T-helper 17 cell (primary cell): ENCODE measurements at regions not wholly inside any gene's neighbourhood (a gene's known extent, or its start where the extent isn't known, plus 50 kb on each side); places are given as distances from the start of the nearest gene placed in this dataset.

Source experiments
- ATAC-seq: fragments of 150-1000 bp; cut with Tn5 transposase; 2 replicates; pipeline ENCODE4 v1.10.0; 2021; ENCODE audit warnings: mild to moderate bottlenecking, moderate library complexity
- DNase-seq, 3 donors: peaks; one replicate each; pipeline versions ENCODE4 v3.0.0 to v3.0.0-alpha.2; 2020 to 2021
- H3K9me3 ChIP-seq: one replicate; pipeline ENCODE4 v1.7.0; 2013; ENCODE audit warnings: low read length, mild to moderate bottlenecking; ENCODE audit not compliant: control insufficient read depth, poor library complexity, severe bottlenecking
- H3K27ac Mint-ChIP-seq: one replicate; pipeline ENCODE4 v1.8.0; 2022; ENCODE audit warnings: mild to moderate bottlenecking, moderate library complexity, mixed read lengths
- H3K27me3 Mint-ChIP-seq: one replicate; pipeline ENCODE4 v1.8.0; 2022; ENCODE audit warnings: mixed read lengths
- H3K36me3 Mint-ChIP-seq: one replicate; pipeline ENCODE4 v1.8.0; 2022; ENCODE audit warnings: low read depth, mixed read lengths
- H3K4me1 Mint-ChIP-seq: one replicate; pipeline ENCODE4 v1.8.0; 2022; ENCODE audit warnings: mild to moderate bottlenecking, mixed read lengths
- H3K4me3 Mint-ChIP-seq: one replicate; pipeline ENCODE4 v1.8.0; 2022; ENCODE audit warnings: mild to moderate bottlenecking, moderate library complexity, mixed read lengths

DNA sequence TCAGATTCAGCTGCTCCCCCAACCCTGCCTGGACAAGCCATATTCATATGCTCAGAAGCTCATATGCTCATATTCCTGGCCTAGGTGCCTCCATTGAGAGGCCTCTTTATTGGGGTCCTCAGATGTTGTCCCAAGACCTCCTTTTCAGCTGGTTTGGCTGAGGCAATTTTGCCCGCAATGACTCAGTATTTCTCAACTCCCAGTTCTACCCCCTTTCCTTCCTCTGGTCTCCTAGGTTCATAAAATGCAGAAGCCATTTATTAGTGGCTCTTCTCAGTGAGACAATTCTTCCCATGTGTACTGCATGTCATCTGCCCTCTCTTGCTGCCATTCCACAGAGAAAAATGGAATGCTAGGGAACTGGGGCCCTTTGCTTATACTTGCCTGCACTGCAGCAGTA is 110.7 kb downstream of the INHBA start:
- DNase-seq (no peak), ATAC-seq (no peak)
- H3K36me3 Mint-ChIP-seq: no peaks in the 10 kb centered on the region
- no peaks in the 10 kb centered on the region for H3K9me3 ChIP-seq
- no peaks in the 10 kb centered on the region for H3K4me1 Mint-ChIP-seq
- no peak overlapping the region for H3K27ac Mint-ChIP-seq
- H3K27me3 Mint-ChIP-seq: no peaks in the 10 kb centered on the region
- no peak overlapping the region for H3K4me3 Mint-ChIP-seq

DNA sequence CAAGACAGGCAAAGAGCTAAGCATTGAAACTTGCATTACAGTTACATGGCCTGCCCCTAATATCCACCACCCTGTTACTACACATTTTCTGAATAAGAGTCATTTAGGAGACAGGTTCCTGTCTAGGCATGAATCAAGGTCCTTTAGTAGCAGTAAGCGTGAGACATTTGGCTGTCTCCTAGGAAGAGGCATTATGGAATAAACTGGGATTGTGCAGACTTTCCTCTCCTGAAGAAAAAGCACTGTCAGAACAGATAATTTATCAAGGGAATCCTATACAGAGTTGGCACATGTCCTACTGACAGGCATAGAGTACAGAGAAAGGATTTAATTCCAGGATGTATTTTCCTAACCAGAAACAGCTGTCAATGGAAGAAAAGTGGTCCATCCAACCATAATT is 111.9 kb downstream of the INHBA start:
- H3K4me1 Mint-ChIP-seq: no peaks in the 10 kb centered on the region
- H3K36me3 Mint-ChIP-seq: no peaks in the 10 kb centered on the region
- no peaks in the 10 kb centered on the region for H3K27me3 Mint-ChIP-seq
- DNase-seq: no peak
- H3K4me3 Mint-ChIP-seq: no peak overlapping the region
- H3K9me3 ChIP-seq: no peaks in the 10 kb centered on the region
- no peak for ATAC-seq
- H3K27ac Mint-ChIP-seq: no peak overlapping the region

DNA sequence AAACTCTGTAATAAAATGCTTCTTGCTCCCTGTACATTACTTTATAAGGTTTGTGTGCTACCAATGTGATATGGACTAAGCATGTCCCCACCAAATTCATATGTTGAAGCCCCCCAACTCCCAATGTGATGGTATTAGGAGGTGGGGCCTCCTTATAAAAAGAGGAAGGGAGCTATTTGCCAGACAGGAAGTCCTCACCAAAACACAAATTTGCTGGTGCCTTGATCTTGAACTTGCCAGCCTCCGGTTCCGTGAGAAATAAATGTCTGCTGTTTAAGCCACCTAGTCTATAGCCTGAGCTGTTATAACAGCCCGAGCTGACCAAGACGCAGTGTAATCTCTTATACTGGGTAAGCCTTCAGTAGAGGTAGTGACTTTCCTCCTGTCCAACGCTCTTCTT is 114.5 kb downstream of the INHBA start:
- Mint-ChIP-seq H3K27me3 (no peaks in the 10 kb centered on the region), H3K27ac (no peak overlapping the region), H3K4me1 (no peaks in the 10 kb centered on the region), H3K36me3 (no peaks in the 10 kb centered on the region), H3K4me3 (no peak overlapping the region)
- no peak for ATAC-seq
- H3K9me3 ChIP-seq: no peaks in the 10 kb centered on the region
- DNase-seq: no peak

DNA sequence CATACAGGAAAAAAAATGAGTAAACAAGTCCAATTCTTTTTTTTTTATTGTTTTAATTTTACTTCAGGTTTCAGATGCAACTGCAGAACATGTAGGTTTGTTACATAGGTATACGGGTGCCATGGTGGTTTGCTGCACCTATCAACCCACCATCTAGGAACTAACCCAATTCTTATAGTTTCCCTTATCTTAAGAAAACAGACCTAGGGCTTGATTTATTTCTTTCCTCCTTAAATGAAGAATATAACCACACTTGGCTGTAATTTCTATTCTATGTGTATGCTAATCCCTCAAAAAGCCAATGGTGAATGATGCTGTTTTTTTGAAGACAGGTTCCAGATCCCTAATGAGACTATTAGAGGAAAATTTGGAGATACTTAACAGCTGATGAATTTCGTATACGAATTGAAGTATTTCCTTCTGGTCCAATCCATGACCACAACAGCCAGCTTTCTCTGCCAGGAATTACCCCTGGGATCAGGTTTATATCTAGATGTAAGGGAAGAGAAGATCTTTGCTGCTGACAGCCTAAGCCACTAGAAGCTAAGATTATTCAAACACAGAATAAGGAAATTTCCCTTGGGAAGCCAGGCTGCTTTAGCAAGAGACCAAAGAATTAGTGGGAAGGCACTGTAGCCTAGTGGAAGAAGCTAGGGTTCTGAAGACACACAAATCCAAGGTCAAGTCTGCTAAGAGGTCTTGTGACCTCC is 115.8 kb downstream of the INHBA start:
- H3K36me3 Mint-ChIP-seq: no peaks in the 10 kb centered on the region
- no peaks in the 10 kb centered on the region for H3K4me1 Mint-ChIP-seq
- H3K9me3 ChIP-seq: no peaks in the 10 kb centered on the region
- H3K27me3 Mint-ChIP-seq: no peaks in the 10 kb centered on the region
- H3K4me3 Mint-ChIP-seq: no peak overlapping the region
- ATAC-seq: no peak
- no peak for DNase-seq
- H3K27ac Mint-ChIP-seq: no peak overlapping the region

DNA sequence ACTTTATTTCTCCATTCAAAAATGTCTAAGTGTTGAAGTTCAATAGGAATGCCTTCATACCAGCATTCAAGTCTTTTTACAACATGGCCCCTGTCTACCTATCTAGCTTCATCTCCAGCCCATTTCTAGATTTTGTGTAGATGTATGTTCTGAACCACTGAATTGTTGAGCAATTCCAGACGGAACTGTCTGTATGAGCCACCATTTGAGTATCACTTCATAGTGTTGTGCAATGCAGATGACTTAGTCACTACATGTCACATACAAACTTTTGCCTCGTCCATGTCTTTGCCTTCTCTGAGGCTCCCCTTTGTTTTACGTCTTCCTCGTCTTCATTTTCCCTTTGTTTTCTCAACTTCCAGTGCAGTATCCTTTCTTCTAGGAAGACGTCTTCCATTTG is 118.1 kb downstream of the INHBA start:
- Mint-ChIP-seq H3K4me3 (no peak overlapping the region), H3K27ac (no peak overlapping the region), H3K36me3 (no peaks in the 10 kb centered on the region), H3K4me1 (no peaks in the 10 kb centered on the region), H3K27me3 (no peaks in the 10 kb centered on the region)
- no peak for ATAC-seq
- no peaks in the 10 kb centered on the region for H3K9me3 ChIP-seq
- DNase-seq: no peak

DNA sequence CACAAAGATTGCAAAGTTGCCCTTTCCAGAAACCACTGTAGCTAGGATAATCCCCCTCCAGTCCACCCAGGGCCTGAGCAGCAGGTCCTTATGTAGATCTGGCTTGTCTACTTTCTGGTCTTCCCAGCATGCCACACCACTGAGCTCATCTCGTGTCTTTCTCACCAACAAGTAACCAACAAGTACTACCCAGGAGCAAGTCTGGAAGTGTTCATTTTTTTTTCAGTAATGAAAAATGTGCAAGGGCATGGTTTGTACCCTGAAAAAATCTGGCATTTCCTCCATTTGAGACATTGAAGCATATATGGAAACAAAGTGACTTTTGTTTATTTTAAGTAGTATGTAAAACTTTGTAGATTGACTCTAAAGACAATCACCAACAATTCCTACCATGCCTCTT is 120.8 kb downstream of the INHBA start:
- H3K27me3 Mint-ChIP-seq: no peaks in the 10 kb centered on the region
- H3K4me1 Mint-ChIP-seq: no peaks in the 10 kb centered on the region
- H3K36me3 Mint-ChIP-seq: no peaks in the 10 kb centered on the region
- no peak for DNase-seq
- no peak overlapping the region for H3K27ac Mint-ChIP-seq
- H3K9me3 ChIP-seq: no peaks in the 10 kb centered on the region
- no peak for ATAC-seq
- no peak overlapping the region for H3K4me3 Mint-ChIP-seq

DNA sequence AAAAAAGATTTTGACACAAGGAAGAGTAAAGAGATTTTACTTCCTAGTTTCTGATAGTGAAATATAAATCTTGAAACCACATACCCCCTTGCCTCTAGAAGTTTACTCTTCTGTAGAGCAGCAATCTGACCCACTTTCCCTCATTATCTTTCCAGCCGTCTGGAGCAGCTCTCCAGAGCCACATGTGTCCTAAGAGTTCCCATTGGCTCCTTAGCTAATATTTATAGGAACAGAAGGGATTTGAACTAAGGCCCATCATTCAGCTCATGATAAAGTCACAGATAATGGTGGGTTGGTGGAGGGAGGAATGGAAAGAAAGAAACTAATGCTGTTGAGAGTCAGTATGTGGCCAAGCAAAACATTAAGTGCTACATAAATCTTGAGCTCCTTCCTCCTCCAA is 121.8 kb downstream of the INHBA start:
- no peaks in the 10 kb centered on the region for H3K9me3 ChIP-seq
- no peak for DNase-seq
- ATAC-seq: no peak
- no peaks in the 10 kb centered on the region for H3K36me3 Mint-ChIP-seq
- no peak overlapping the region for H3K27ac Mint-ChIP-seq
- no peaks in the 10 kb centered on the region for H3K4me1 Mint-ChIP-seq
- no peaks in the 10 kb centered on the region for H3K27me3 Mint-ChIP-seq
- no peak overlapping the region for H3K4me3 Mint-ChIP-seq

DNA sequence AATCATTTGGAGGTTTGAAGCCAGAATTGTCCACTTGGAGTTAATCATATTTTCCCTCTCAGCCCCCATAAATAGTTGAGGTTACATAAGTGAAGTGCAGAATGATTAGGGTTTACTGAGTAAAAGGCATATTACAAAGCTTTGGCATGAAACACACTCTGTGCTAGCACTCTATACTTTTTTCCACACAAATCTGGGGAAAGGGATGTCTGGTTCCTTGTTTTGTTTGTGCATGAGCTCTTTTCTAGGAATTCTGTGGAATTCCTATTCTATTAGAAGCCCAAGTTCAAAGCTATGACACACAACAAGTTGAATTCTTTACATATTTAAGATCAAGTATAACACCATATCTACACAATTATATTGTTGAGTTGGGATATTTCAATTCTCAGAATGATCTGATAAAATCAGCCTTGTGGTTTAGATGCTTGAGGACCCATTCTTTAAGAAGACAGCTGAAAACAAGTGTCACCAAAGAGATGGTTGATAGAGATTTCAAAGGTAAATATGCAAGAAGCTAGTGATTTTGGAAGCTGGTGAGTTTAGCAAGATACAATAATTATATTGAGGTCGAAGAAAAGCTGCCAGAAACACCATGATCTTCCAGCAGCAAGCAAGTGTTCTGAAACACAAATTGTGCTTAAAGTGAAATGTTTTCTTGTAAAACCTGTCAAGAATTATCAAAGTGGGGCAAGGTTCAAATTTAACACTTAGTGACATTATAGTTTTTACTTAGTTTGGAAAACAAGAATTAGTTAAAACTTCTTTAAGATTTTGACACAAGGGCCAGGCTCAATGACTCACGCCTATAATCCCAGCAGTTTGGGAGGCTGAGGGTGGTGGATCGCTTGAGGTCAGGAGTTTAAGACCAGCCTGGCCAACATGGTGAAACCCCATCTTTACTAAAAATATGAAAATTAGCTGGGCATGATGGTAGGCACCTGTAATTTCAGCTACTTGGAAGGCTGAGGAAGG is 122.6 kb downstream of the INHBA start:
- no peaks in the 10 kb centered on the region for H3K36me3 Mint-ChIP-seq
- H3K4me1 Mint-ChIP-seq: no peaks in the 10 kb centered on the region
- ATAC-seq: no peak
- no peaks in the 10 kb centered on the region for H3K27me3 Mint-ChIP-seq
- H3K27ac Mint-ChIP-seq: no peak overlapping the region
- DNase-seq: no peak
- no peak overlapping the region for H3K4me3 Mint-ChIP-seq
- H3K9me3 ChIP-seq: no peaks in the 10 kb centered on the region

DNA sequence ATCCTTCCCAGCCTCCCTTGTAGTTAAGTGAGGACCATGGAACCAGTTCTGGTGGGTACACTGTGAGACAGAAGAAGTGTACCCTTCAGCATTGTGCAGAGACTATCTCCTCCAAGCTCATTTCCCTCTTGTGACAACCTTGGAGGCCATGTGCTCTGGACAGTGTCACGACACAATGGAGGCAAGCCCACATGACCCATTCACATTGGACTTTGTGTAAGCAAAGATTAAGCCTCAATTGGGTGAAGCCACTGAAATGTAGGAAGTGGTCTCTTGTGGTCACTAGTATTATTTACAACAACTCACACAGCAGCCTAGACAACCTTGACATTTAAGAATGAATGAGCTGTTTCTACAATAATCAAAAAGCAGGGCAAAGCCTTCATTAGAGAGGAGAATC is 124.2 kb downstream of the INHBA start:
- no peak for ATAC-seq
- H3K9me3 ChIP-seq: no peaks in the 10 kb centered on the region
- no peak overlapping the region for H3K27ac Mint-ChIP-seq
- H3K27me3 Mint-ChIP-seq: no peaks in the 10 kb centered on the region
- H3K4me1 Mint-ChIP-seq: no peaks in the 10 kb centered on the region
- DNase-seq: no peak
- no peaks in the 10 kb centered on the region for H3K36me3 Mint-ChIP-seq
- no peak overlapping the region for H3K4me3 Mint-ChIP-seq

DNA sequence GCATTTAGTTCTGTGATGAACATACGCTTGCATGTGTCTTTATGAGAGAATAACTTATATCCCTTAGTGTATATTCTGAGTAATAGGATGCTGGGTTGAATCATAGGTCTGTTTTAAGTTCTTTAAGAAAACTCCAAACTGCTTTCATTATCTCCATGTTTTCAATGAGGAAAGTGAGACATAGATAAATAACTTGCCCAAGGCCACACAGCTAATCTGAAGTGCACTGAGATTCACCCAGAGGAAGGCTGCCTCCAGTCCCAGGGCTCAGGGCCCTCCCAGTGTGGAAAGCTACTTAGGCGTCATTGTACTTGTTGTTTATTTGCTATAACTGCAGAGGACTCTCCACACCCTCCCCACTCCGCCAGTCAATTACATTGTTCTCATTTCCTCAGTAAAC is 126.7 kb downstream of the INHBA start:
- H3K27me3 Mint-ChIP-seq: no peaks in the 10 kb centered on the region
- H3K27ac Mint-ChIP-seq: no peak overlapping the region
- DNase-seq (no peak), ATAC-seq (no peak)
- no peak overlapping the region for H3K4me3 Mint-ChIP-seq
- no peaks in the 10 kb centered on the region for H3K9me3 ChIP-seq
- H3K36me3 Mint-ChIP-seq: no peaks in the 10 kb centered on the region
- H3K4me1 Mint-ChIP-seq: no peaks in the 10 kb centered on the region

DNA sequence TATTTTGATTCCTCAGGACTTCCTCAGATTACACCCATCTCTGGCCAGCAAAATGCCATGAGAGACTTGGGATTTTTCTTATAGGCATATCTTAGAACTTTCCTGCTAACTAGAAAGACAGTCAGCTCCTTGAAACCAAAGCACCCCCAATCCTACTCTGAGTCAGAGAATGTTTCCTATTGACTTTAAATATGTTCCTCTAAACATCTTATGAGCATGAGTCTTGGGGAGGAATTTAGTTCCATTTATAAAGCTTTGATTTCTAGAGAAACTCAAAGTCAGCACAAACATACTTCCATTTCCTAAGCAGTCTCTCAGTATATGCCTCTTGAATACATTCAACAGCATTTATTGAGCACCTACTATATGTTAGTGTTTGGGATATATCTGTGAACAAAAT is 128.5 kb downstream of the INHBA start:
- no peaks in the 10 kb centered on the region for H3K9me3 ChIP-seq
- Mint-ChIP-seq H3K4me3 (no peak overlapping the region), H3K27me3 (no peaks in the 10 kb centered on the region), H3K27ac (no peak overlapping the region), H3K36me3 (no peaks in the 10 kb centered on the region), H3K4me1 (no peaks in the 10 kb centered on the region)
- ATAC-seq: no peak
- DNase-seq: no peak

DNA sequence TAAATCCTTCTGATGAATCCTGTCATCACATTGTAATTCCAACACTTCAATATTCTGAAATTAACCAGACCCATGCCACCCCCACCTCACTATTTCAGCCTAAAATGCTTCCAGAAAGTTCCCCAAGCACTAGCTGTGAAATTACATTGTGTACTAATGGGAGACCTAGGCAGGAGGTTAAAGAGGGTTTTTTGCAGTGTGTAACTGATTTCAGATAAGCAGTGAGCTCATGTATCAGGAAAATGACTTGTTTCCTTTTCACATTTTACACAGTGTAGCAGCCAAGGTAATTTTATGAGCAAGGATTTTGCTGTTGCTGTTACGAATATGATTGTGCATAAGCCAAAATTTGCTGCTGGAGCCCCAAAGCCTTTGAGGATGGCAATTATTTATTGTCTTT is 129.0 kb downstream of the INHBA start:
- ATAC-seq (no peak), DNase-seq (no peak)
- no peak overlapping the region for H3K27ac Mint-ChIP-seq
- H3K4me1 Mint-ChIP-seq: no peaks in the 10 kb centered on the region
- H3K27me3 Mint-ChIP-seq: no peaks in the 10 kb centered on the region
- no peak overlapping the region for H3K4me3 Mint-ChIP-seq
- H3K36me3 Mint-ChIP-seq: no peaks in the 10 kb centered on the region
- no peaks in the 10 kb centered on the region for H3K9me3 ChIP-seq

DNA sequence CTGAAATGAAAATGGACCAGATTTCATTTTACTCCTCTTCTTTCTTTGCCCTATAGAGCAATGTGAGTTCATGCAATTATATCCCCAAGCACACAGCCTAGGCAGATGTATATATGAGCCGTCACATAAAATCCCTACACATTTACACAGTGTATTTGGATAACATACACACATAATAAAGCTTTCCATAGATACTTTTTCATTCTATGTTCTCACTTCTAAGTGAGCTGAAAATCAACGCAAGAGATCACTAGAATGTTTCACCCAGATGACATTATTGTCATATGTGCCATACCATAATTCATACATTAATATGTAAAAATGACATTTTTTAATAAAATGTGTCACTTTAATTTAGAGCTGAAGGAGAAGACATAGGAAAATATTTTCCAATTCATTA is 129.4 kb downstream of the INHBA start:
- no peak overlapping the region for H3K27ac Mint-ChIP-seq
- H3K4me1 Mint-ChIP-seq: no peaks in the 10 kb centered on the region
- no peaks in the 10 kb centered on the region for H3K36me3 Mint-ChIP-seq
- no peaks in the 10 kb centered on the region for H3K9me3 ChIP-seq
- no peaks in the 10 kb centered on the region for H3K27me3 Mint-ChIP-seq
- DNase-seq (no peak), ATAC-seq (no peak)
- H3K4me3 Mint-ChIP-seq: no peak overlapping the region

DNA sequence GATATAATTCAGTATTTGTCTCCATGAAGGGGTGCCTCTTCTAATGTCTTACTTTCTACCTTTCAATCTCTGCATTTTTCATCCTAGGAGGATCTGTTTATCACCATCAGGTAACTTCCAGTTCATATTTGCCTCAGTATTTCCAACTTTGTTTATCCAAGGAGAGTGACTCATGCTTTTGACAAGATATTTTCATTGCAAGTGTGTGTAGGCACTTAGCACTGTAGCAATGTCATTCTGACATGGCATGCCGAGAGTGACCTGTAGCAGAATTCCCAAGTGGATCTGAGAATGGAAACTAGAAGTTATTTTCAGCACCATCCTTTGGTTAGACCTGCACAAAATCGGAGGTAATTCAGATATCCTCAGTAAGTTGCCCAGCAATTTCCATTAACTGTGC is 129.9 kb downstream of the INHBA start:
- H3K27me3 Mint-ChIP-seq: no peaks in the 10 kb centered on the region
- DNase-seq (no peak), ATAC-seq (no peak)
- H3K4me1 Mint-ChIP-seq: no peaks in the 10 kb centered on the region
- H3K36me3 Mint-ChIP-seq: no peaks in the 10 kb centered on the region
- H3K27ac Mint-ChIP-seq: no peak overlapping the region
- H3K4me3 Mint-ChIP-seq: no peak overlapping the region
- no peaks in the 10 kb centered on the region for H3K9me3 ChIP-seq
